ENCODE measurements at regions not wholly inside any gene's neighbourhood (a gene's known extent, or its start where the extent isn't known, plus 50 kb on each side); places are given as distances from the start of the nearest gene placed in this dataset.

- TF ChIP-seq CTCF (conservative IDR thresholded peaks at IDR 0.05; ENCODE audit: low read depth, low read length) (no peak), FOS (IDR thresholded peaks at IDR 0.05; ENCODE audit: low read depth, low read length) (no peak), POLR2A (IDR thresholded peaks at IDR 0.05; ENCODE audit: low read depth, low read length) (no peak), CEBPB (IDR thresholded peaks at IDR 0.05; ENCODE audit: low read depth, low read length) (no peak), MAZ (IDR thresholded peaks at IDR 0.05; ENCODE audit: borderline replicate concordance, low read depth, low read length) (no peak), RFX5 (IDR thresholded peaks at IDR 0.05; ENCODE audit: low read depth, low read length) (no peak), RCOR1 (IDR thresholded peaks at IDR 0.05; ENCODE audit: insufficient replicate concordance, low read length) (no peak), RAD21 (IDR thresholded peaks at IDR 0.05; ENCODE audit: low read length) (no peak), BHLHE40 (IDR thresholded peaks at IDR 0.05; ENCODE audit: low read depth, low read length) (no peak), USF2 (IDR thresholded peaks at IDR 0.05; ENCODE audit: low read depth, low read length) (no peak), MAFK (IDR thresholded peaks at IDR 0.05; ENCODE audit: low read depth, low read length) (no peak), SMC3 (IDR thresholded peaks at IDR 0.05; ENCODE audit: low read depth, low read length) (no peak), ELK1 (IDR thresholded peaks at IDR 0.05; ENCODE audit: borderline replicate concordance, low read depth, low read length) (no peak)
Observed at GRCh38 chr20:52622081-52622480, 350.1 kb upstream of the TSHZ2 start.

Data from IMR-90 (cell line).